Activated T-helper 1 cell treated with anti-CD3 and anti-CD28 coated beads, Interleukin-2, amount 50 U/mL, for 16 hours (primary cell): ENCODE measurements at regions not wholly inside any gene's neighbourhood (a gene's known extent, or its start where the extent isn't known, plus 50 kb on each side); places are given as distances from the start of the nearest gene placed in this dataset.

Source experiments
- DNase-seq, 2 donors: peaks; one replicate each; pipeline ENCODE4 v3.0.0-alpha.2; 2020; ENCODE audit warnings: low read depth in 1 of 2, low spot score in 1 of 2

GRCh38 chr14:98474900-98475299 is 797.1 kb downstream of the BCL11B start:
- no peak for DNase-seq

- no peak for DNase-seq
Observed at GRCh38 chr14:98477935-98478334, 794.1 kb downstream of the BCL11B start.

- no peak for DNase-seq
Observed at GRCh38 chr14:98489115-98489514, 782.9 kb downstream of the BCL11B start.

DNA sequence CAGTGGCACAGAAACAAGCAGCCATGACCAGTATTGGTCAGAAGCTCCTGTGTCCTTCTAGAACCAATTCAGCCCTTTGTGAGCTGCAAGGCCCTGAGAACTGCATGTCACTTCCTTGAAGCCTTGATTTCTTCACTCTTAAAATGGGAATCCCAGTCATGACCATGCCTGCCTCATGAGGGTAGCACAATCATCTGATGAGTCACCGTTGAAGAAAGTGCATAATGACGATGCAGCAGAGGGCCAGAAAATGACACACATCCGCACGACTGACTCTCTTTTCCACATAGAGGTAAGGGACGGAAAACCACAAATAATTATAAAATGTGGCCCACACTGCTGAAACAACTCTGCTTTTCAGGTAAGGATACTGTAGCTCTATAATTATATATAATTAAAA is 777.4 kb downstream of the BCL11B start:
- no peak for DNase-seq

GRCh38 chr14:98498019-98498885 is 773.7 kb downstream of the BCL11B start:
- no peak for DNase-seq

- no peak for DNase-seq
Observed at GRCh38 chr14:98501335-98501734, 770.7 kb downstream of the BCL11B start.

- DNase-seq = no peak
Observed at GRCh38 chr14:98501836-98502235, 770.2 kb downstream of the BCL11B start.

DNA sequence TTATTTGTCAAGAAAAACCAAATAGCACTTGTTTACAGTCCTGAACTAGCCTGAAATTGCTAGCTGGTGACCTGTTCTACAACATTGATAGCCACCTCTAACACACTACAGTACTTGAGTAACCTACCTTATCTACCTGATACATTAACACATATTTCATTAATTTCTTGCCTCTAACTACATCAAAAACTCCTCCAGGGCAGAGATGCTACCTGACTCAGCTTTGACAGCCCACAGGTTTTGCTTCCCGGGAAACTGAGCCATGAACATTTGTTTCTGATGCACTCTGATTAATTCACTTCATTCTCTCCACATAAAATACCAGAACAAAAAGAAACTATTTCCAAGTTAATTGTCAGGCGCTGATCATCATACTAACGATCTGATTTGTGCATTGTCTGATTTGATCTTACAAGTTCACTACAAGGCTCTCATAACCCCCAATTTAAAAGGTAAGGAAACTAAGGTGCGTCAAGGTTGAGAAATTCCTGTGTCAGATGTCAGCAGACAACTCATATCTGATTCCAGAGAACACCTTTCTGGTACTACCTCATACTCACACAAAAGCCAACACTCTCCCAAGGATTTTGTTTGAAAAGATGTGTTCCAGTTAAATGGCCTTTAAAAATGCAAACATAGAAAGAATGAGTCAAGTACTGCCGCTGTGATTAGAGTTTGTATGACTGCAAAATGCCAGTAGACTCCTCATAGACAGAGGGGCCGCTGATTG is 768.7 kb downstream of the BCL11B start:
- no peak for DNase-seq

DNA sequence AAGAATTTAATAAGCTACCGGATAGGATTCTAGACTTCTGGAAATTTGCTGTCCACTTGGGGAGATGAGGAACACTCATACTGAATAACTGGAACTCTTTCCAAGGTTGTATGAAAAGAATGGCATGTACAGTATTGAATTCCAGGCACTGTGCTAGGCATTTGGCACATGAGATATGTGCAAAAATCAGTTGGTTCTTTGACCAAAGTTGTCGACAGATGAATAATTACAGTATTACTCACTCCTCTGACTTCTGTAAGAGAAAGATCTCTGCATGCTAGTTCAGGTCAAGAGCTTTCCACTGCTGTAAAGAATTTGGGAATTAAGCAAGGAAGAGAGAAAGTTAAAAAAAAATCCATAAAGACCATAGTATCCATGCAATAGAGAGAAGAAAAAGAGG is 764.7 kb downstream of the BCL11B start:
- DNase-seq = no peak

- no peak for DNase-seq
Observed at GRCh38 chr14:98510392-98510791, 761.6 kb downstream of the BCL11B start.

DNA sequence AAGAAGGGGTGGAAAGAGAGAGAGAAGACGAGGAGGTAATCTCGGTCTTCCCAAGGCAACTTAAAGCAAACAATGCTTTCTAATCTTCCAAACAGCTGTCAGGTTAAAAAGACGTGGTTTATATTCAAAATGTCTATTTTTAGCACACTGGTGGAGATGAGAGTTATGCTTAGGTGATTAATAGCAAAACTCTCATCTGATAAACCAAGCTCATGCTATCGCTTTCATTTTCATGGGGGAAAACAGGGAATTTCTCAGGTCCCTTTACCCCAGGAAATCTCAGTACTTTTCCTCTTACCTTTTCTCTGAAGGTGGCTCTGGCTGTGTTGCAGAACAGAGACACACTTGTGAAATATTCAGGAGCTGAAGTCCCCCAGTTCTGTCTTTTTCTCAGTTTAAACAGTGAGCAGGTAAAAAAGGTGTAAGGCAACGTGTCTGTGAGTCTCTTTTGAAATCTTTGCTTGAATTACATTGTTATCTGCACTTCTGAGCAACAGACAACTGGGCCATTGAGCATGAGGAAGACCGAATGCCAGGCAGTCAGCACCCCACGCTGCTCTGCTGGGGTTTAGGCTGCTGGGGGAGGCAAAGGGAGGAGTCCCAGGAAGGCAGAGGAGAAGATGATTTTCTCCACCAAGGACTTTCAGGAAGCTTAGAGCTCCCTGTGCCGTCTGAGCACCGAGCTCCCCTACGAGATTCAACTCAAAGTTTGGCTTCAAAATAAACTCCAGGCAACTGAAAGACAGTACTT is 759.3 kb downstream of the BCL11B start:
- DNase-seq = no peak

GRCh38 chr14:98513558-98513957 is 758.4 kb downstream of the BCL11B start:
- no peak for DNase-seq

- no peak for DNase-seq
Observed at GRCh38 chr14:98514016-98514415, 758.0 kb downstream of the BCL11B start.

GRCh38 chr14:98536256-98536655 is 735.7 kb downstream of the BCL11B start:
- no peak for DNase-seq

- DNase-seq = no peak
Observed at GRCh38 chr14:98542316-98542715, 729.7 kb downstream of the BCL11B start.

GRCh38 chr14:98543074-98543473 is 728.9 kb downstream of the BCL11B start:
- no peak for DNase-seq

DNA sequence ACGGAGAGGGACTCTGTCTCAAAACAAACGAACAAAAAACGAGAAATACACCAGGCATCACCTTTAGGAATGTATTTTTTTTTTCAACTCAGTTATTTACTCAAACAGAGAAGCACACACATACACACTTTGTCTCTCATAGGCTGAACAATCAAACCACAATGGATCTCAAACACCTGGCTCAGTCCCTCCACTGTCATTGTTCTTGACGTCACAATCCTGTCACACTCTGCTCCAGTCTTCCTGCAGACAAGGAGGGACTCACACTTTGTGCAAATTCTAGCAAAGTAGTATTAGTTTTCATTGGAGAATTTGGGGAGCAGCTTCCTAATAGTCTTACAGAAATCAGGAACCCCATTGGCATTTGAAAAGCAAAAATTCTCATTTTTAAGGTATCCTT is 727.8 kb downstream of the BCL11B start:
- DNase-seq = no peak

GRCh38 chr14:98545181-98545580 is 726.8 kb downstream of the BCL11B start:
- no peak for DNase-seq

DNA sequence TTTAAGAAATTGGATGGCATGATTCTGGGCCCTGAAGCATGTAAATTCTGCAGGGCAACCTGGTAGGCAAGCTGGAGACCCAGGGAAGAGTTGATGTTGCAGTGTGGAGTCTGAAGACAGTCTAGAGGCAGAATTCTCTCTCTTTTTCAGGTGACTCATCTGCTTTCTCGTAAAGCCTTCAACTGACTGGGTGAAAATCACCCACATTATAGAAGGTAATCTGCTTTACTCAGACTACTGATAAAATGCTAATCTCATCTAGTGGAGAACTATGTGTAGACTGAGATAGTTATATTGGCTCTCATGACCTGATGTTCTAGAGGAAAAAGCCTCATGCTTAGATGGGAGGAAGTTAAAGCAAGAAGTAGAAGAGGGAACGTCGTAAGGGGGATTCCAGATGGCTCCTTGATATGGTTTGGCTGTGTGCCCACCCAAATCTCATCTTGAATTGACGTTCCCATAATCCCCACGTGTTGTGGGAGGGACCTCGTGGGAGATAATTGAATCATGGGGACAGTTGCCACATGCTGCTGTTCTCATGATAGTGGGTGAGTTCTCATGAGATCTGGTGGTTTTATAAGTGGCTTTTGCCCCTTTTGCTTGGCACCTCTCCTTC is 723.8 kb downstream of the BCL11B start:
- DNase-seq = no peak

GRCh38 chr14:98551028-98551427 is 721.0 kb downstream of the BCL11B start:
- no peak for DNase-seq

DNA sequence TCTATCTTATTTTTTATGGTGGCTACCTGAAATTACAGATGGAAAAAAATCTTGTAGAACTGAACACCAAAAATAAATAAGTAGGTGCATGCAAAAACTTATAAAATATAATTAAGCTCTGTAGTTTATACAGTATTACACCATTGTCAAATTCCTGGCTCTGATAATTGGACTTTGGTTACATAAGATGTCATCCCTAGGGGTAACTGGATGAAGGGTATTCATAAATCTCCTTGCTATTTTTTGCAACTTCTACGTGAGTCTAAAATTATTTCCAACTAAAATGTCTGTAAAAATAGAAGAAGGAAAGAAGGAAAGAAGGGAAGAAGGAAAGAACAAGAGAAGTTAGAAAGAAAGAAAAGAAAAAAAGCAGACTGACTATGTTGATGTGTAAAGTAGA is 716.6 kb downstream of the BCL11B start:
- no peak for DNase-seq
